SK-N-SH (cell line): ENCODE measurements at regions not wholly inside any gene's neighbourhood (a gene's known extent, or its start where the extent isn't known, plus 50 kb on each side); places are given as distances from the start of the nearest gene placed in this dataset.

Experiments used
- CHD2 ChIP-seq: fragments of 150-350 bp; IDR thresholded peaks from 2 replicates; pipeline ENCODE4 v1.6.1; 2018; ENCODE audit warnings: low read length; ENCODE audit not compliant: partially characterized antibody
- ELF1 ChIP-seq: IDR thresholded peaks from 2 replicates; pipeline ENCODE4 v1.4.0; 2012
- EP300 ChIP-seq, 2 experiments: IDR thresholded peaks; 2 replicates each; pipeline versions ENCODE4 v1.4.0 to v1.6.1; 2012; ENCODE audit warnings: borderline replicate concordance in 1 of 2, low read depth in 1 of 2, low read length in 1 of 2
- EZH2phosphoT487 ChIP-seq: fragments of 200-600 bp; sonication (generic); IDR thresholded peaks from 2 replicates; pipeline ENCODE4 v1.6.1; 2017; ENCODE audit warnings: low read depth, mixed run types, mild to moderate bottlenecking, antibody characterized with exemption, moderate library complexity, borderline replicate concordance
- FOXM1 ChIP-seq: IDR thresholded peaks from 2 replicates; pipeline ENCODE4 v1.4.0; 2012; ENCODE audit warnings: low read depth, mild to moderate bottlenecking
- GABPA ChIP-seq: IDR thresholded peaks from 2 replicates; pipeline ENCODE4 v1.4.0; 2012; ENCODE audit warnings: low read depth, mild to moderate bottlenecking
- GATA2 ChIP-seq: sonication (generic); formaldehyde crosslinking; IDR thresholded peaks from 2 replicates; pipeline ENCODE4 v1.5.0; 2020; ENCODE audit warnings: mild to moderate bottlenecking, missing genetic modification reagents
- JUND ChIP-seq: IDR thresholded peaks from 2 replicates; pipeline ENCODE4 v1.4.0; 2012
- MEF2A ChIP-seq: IDR thresholded peaks from 2 replicates; pipeline ENCODE4 v1.4.0; 2012; ENCODE audit warnings: low read depth, borderline replicate concordance
- MXI1 ChIP-seq: IDR thresholded peaks from 2 replicates; pipeline ENCODE4 v1.6.1; 2012; ENCODE audit warnings: mild to moderate bottlenecking, low read depth, low read length, improper control_type of control experiment
- NFIC ChIP-seq: IDR thresholded peaks from 2 replicates; pipeline ENCODE4 v1.4.0; 2012; ENCODE audit warnings: borderline replicate concordance
- RAD21 ChIP-seq: IDR thresholded peaks from 2 replicates; pipeline ENCODE4 v1.6.1; 2012; ENCODE audit warnings: mild to moderate bottlenecking, low read length
- RCOR1 ChIP-seq: fragments of 150-350 bp; IDR thresholded peaks from 2 replicates; pipeline ENCODE4 v1.6.1; 2017; ENCODE audit warnings: antibody characterized with exemption, low read length
- RXRA ChIP-seq: IDR thresholded peaks from 2 replicates; pipeline ENCODE4 v1.4.0; 2012; ENCODE audit warnings: low read depth, mild to moderate bottlenecking, borderline replicate concordance
- TAF1 ChIP-seq: IDR thresholded peaks from 2 replicates; pipeline ENCODE4 v1.6.1; 2012; ENCODE audit warnings: low read depth, mild to moderate bottlenecking, low read length, moderate library complexity, borderline replicate concordance
- TCF12 ChIP-seq: IDR thresholded peaks from 2 replicates; pipeline ENCODE4 v1.4.0; 2012
- TEAD4 ChIP-seq: IDR thresholded peaks from 2 replicates; pipeline ENCODE4 v1.4.0; 2012; ENCODE audit warnings: mild to moderate bottlenecking, borderline replicate concordance; ENCODE audit not compliant: insufficient read depth
- YY1 ChIP-seq: IDR thresholded peaks from 2 replicates; pipeline ENCODE4 v1.4.0; 2012; ENCODE audit warnings: low read depth, mild to moderate bottlenecking
- TF ChIP-seq, protein P1 (sequence below): IDR thresholded peaks from 2 replicates; pipeline ENCODE4 v1.4.0; 2012; ENCODE audit warnings: low read depth, borderline replicate concordance
- TF ChIP-seq, protein P2 (sequence below): fragments of 150-350 bp; IDR thresholded peaks from 2 replicates; pipeline ENCODE4 v1.6.1; 2016; ENCODE audit warnings: mild to moderate bottlenecking, low read depth, low read length
- TF ChIP-seq, protein P3 (sequence below): IDR thresholded peaks from 2 replicates; pipeline ENCODE4 v1.4.0; 2012; ENCODE audit warnings: low read depth
- TF ChIP-seq, protein P4 (sequence below): IDR thresholded peaks from 2 replicates; pipeline ENCODE4 v1.6.1; 2012; ENCODE audit warnings: mild to moderate bottlenecking, low read depth, low read length, moderate library complexity
- TF ChIP-seq, protein P5 (sequence below): IDR thresholded peaks from 2 replicates; pipeline ENCODE4 v1.4.0; 2012; ENCODE audit warnings: low read depth, borderline replicate concordance

DNA sequence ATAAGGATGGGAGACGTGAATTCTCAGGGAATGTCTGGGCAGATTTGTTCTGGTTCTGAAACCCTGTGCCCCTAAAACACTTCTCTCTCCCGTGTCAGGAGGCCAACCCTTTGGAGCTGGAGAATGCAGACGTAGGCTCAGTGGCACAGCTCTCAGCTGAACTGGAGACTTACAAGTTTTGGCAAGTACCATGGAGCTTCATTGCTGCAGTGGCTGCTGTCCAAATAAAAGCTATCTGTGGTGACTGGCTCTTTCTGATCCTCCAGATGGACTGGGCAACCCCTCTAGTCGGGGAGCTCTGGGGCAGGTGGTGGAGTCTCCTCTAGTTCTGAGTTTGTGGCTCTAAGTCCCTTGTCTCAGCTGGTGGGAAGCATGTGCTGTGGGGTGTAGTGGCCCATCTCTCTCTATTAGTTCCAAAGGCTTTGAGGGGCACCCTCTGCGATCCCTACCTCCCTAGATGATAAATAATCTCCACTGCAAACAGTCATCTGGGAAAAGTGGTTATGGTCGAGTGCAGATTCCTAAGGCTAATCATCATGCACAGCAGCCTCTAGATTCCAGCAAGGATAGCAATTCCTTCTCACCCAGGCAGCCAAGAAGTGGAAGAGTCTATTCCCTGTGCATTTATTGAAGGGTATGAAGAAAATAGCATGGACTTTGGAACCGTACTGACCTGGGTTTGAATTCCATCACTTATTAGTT lies 204.2 kb upstream of the KLF4 start (continued):
- TF ChIP-seq GATA2 (CRISPR knock-in tag) (no peak), YY1 (no peak), NFIC (peak; percentile 53), EZH2phosphoT487 (no peak), TAF1 (no peak), MXI1 (no peak), CHD2 (no peak), TCF12 (peak; percentile 45; the same call in 1 of the 2 replicates), EP300 (IDR thresholded peaks at IDR 0.05; ENCODE audit: borderline replicate concordance in 1 of 2, low read depth in 1 of 2, low read length in 1 of 2) (no peak), JUND (0 out of 2 replicates have a peak, but pooled peaks have one; percentile 10), RXRA (no peak), FOXM1 (no peak), GABPA (no peak), RAD21 (no peak), RCOR1 (no peak), ELF1 (no peak), TEAD4 (no peak), MEF2A (no peak)
- TF ChIP-seq, protein P1, sequence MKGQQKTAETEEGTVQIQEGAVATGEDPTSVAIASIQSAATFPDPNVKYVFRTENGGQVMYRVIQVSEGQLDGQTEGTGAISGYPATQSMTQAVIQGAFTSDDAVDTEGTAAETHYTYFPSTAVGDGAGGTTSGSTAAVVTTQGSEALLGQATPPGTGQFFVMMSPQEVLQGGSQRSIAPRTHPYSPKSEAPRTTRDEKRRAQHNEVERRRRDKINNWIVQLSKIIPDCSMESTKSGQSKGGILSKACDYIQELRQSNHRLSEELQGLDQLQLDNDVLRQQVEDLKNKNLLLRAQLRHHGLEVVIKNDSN: 0 out of 2 replicates have a peak, but pooled peaks have one; percentile 4
- TF ChIP-seq, protein P2, sequence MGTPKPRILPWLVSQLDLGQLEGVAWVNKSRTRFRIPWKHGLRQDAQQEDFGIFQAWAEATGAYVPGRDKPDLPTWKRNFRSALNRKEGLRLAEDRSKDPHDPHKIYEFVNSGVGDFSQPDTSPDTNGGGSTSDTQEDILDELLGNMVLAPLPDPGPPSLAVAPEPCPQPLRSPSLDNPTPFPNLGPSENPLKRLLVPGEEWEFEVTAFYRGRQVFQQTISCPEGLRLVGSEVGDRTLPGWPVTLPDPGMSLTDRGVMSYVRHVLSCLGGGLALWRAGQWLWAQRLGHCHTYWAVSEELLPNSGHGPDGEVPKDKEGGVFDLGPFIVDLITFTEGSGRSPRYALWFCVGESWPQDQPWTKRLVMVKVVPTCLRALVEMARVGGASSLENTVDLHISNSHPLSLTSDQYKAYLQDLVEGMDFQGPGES: no peak
- TF ChIP-seq, protein P3, sequence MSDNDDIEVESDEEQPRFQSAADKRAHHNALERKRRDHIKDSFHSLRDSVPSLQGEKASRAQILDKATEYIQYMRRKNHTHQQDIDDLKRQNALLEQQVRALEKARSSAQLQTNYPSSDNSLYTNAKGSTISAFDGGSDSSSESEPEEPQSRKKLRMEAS: no peak
- TF ChIP-seq, protein P4, sequence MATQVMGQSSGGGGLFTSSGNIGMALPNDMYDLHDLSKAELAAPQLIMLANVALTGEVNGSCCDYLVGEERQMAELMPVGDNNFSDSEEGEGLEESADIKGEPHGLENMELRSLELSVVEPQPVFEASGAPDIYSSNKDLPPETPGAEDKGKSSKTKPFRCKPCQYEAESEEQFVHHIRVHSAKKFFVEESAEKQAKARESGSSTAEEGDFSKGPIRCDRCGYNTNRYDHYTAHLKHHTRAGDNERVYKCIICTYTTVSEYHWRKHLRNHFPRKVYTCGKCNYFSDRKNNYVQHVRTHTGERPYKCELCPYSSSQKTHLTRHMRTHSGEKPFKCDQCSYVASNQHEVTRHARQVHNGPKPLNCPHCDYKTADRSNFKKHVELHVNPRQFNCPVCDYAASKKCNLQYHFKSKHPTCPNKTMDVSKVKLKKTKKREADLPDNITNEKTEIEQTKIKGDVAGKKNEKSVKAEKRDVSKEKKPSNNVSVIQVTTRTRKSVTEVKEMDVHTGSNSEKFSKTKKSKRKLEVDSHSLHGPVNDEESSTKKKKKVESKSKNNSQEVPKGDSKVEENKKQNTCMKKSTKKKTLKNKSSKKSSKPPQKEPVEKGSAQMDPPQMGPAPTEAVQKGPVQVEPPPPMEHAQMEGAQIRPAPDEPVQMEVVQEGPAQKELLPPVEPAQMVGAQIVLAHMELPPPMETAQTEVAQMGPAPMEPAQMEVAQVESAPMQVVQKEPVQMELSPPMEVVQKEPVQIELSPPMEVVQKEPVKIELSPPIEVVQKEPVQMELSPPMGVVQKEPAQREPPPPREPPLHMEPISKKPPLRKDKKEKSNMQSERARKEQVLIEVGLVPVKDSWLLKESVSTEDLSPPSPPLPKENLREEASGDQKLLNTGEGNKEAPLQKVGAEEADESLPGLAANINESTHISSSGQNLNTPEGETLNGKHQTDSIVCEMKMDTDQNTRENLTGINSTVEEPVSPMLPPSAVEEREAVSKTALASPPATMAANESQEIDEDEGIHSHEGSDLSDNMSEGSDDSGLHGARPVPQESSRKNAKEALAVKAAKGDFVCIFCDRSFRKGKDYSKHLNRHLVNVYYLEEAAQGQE: peak; percentile 82; the same call in 1 of the 2 replicates
- TF ChIP-seq, protein P5, sequence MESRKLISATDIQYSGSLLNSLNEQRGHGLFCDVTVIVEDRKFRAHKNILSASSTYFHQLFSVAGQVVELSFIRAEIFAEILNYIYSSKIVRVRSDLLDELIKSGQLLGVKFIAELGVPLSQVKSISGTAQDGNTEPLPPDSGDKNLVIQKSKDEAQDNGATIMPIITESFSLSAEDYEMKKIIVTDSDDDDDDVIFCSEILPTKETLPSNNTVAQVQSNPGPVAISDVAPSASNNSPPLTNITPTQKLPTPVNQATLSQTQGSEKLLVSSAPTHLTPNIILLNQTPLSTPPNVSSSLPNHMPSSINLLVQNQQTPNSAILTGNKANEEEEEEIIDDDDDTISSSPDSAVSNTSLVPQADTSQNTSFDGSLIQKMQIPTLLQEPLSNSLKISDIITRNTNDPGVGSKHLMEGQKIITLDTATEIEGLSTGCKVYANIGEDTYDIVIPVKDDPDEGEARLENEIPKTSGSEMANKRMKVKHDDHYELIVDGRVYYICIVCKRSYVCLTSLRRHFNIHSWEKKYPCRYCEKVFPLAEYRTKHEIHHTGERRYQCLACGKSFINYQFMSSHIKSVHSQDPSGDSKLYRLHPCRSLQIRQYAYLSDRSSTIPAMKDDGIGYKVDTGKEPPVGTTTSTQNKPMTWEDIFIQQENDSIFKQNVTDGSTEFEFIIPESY: no peak
